ENCODE measurements at regions not wholly inside any gene's neighbourhood (a gene's known extent, or its start where the extent isn't known, plus 50 kb on each side); places are given as distances from the start of the nearest gene placed in this dataset.
"Not testable (repeated sequence)": the region's sequence is repeated elsewhere in the genome, so short reads cannot be mapped to it uniquely, and the experiment has no call there.

- DNase-seq; H3K27me3 ChIP-seq; H3K4me3 ChIP-seq; H3K9me3 ChIP-seq; intact Hi-C loops (cut with DNase I); H3K4me1 ChIP-seq; H3K36me3 ChIP-seq; H3K27ac ChIP-seq: not testable (repeated sequence)
- 58 to 77% methylated on average over 5 of the region's 9 CpGs for WGBS, 2 donors
Observed at GRCh38 chr2:95775193-95775531, 183.4 kb downstream of the TRIM43 start.
